ENCODE measurements at regions not wholly inside any gene's neighbourhood (a gene's known extent, or its start where the extent isn't known, plus 50 kb on each side); places are given as distances from the start of the nearest gene placed in this dataset.

- Histone ChIP-seq H3K27me3 (no peaks in the 10 kb centered on the region), H3K4me3 (no peak overlapping the region), H3K4me1 (no peaks in the 10 kb centered on the region), H3K9me3 (no peaks in the 10 kb centered on the region), H3K27ac (no peak overlapping the region), H3K36me3 (no peaks in the 10 kb centered on the region)
- intact Hi-C loops (cut with DNase I): no loop called here
- DNase-seq (no peak), ATAC-seq (no peak)
- TF ChIP-seq, protein P1, sequence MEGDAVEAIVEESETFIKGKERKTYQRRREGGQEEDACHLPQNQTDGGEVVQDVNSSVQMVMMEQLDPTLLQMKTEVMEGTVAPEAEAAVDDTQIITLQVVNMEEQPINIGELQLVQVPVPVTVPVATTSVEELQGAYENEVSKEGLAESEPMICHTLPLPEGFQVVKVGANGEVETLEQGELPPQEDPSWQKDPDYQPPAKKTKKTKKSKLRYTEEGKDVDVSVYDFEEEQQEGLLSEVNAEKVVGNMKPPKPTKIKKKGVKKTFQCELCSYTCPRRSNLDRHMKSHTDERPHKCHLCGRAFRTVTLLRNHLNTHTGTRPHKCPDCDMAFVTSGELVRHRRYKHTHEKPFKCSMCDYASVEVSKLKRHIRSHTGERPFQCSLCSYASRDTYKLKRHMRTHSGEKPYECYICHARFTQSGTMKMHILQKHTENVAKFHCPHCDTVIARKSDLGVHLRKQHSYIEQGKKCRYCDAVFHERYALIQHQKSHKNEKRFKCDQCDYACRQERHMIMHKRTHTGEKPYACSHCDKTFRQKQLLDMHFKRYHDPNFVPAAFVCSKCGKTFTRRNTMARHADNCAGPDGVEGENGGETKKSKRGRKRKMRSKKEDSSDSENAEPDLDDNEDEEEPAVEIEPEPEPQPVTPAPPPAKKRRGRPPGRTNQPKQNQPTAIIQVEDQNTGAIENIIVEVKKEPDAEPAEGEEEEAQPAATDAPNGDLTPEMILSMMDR (IDR thresholded peaks at IDR 0.05): no peak
Measured at GRCh38 chr3:103381296-103382079, 946.7 kb downstream of the ZPLD1 start.

GRCh38 chr3:103385961-103386656 is 951.3 kb downstream of the ZPLD1 start:
- no peak for DNase-seq
- H3K9me3 ChIP-seq: no peaks in the 10 kb centered on the region
- no peak for ATAC-seq
- TF ChIP-seq, protein P1 (IDR thresholded peaks at IDR 0.05): no peak
- no peak overlapping the region for H3K27ac ChIP-seq
- no peak overlapping the region for H3K4me3 ChIP-seq
- no peaks in the 10 kb centered on the region for H3K36me3 ChIP-seq
- no peaks in the 10 kb centered on the region for H3K4me1 ChIP-seq
- H3K27me3 ChIP-seq: no peaks in the 10 kb centered on the region
- intact Hi-C loops (cut with DNase I): no loop called here

- Histone ChIP-seq H3K36me3 (no peaks in the 10 kb centered on the region), H3K4me1 (no peaks in the 10 kb centered on the region), H3K4me3 (no peak overlapping the region), H3K27ac (no peak overlapping the region), H3K9me3 (no peaks in the 10 kb centered on the region), H3K27me3 (no peaks in the 10 kb centered on the region)
- intact Hi-C loops (cut with DNase I): no loop called here
- no peak for ATAC-seq
- TF ChIP-seq, protein P1 (IDR thresholded peaks at IDR 0.05): no peak
- no peak for DNase-seq
Measured at GRCh38 chr3:103388214-103388613, 953.4 kb downstream of the ZPLD1 start.

DNA sequence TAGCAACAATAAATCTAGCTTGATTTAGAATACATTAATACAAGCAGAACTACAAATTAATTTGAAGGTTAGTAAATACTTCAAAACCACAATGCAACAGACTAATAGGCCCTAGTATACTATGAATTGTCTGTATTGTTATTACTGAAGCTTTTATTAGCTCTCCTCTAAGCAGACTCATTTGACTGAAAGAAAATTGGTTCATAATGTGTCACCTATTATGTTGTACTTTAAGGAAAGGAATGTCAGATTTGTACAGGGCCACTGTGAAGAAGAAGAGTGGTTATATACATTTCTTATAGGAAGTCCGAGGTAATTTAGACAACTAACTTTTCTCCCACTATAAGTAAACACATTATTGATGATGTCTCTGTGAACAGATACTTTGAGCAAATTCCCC is 954.5 kb downstream of the ZPLD1 start:
- Histone ChIP-seq H3K36me3 (no peaks in the 10 kb centered on the region), H3K27me3 (no peaks in the 10 kb centered on the region), H3K27ac (no peak overlapping the region), H3K9me3 (no peaks in the 10 kb centered on the region), H3K4me1 (no peaks in the 10 kb centered on the region), H3K4me3 (no peak overlapping the region)
- intact Hi-C loops (cut with DNase I): no loop called here
- TF ChIP-seq, protein P1 (IDR thresholded peaks at IDR 0.05): no peak
- ATAC-seq (no peak), DNase-seq (no peak)

- no peaks in the 10 kb centered on the region for H3K27me3 ChIP-seq
- TF ChIP-seq, protein P1 (IDR thresholded peaks at IDR 0.05): no peak
- H3K4me3 ChIP-seq: no peak overlapping the region
- ATAC-seq (no peak), DNase-seq (no peak)
- H3K36me3 ChIP-seq: no peaks in the 10 kb centered on the region
- no peaks in the 10 kb centered on the region for H3K9me3 ChIP-seq
- no peaks in the 10 kb centered on the region for H3K4me1 ChIP-seq
- intact Hi-C loops (cut with DNase I): no loop called here
- H3K27ac ChIP-seq: no peak overlapping the region
Measured at GRCh38 chr3:103393395-103394186, 958.8 kb downstream of the ZPLD1 start.

Data from upper lobe of right lung (tissue), 1 donor.